IPS-20b (cell line): ENCODE measurements at regions not wholly inside any gene's neighbourhood (a gene's known extent, or its start where the extent isn't known, plus 50 kb on each side); places are given as distances from the start of the nearest gene placed in this dataset.
A peak's percentile ranks its signal among the peaks of the same experiment; 100 is the strongest.

ENCODE experiments used
- H3K27ac ChIP-seq: one replicate; pipeline ENCODE4 v1.5.1; 2013; ENCODE audit warnings: low read length
- H3K27me3 ChIP-seq: 2 replicates; pipeline ENCODE4 v1.6.1; 2013; ENCODE audit warnings: mild to moderate bottlenecking, low read length, inconsistent platforms; ENCODE audit not compliant: insufficient read depth
- H3K36me3 ChIP-seq: 2 replicates; pipeline ENCODE4 v1.6.1; 2013; ENCODE audit warnings: low read depth, mild to moderate bottlenecking, inconsistent platforms, low read length, moderate library complexity; ENCODE audit not compliant: insufficient read depth
- H3K4me1 ChIP-seq: 2 replicates; pipeline ENCODE4 v1.6.1; 2013; ENCODE audit warnings: mild to moderate bottlenecking, control low read depth, inconsistent platforms, low read length, moderate library complexity; ENCODE audit not compliant: insufficient read depth
- H3K4me3 ChIP-seq: 2 replicates; pipeline ENCODE4 v1.5.1; 2013; ENCODE audit warnings: mild to moderate bottlenecking, low read length, inconsistent platforms
- H3K9ac ChIP-seq: 2 replicates; pipeline ENCODE4 v1.6.1; 2013; ENCODE audit warnings: low read depth, mild to moderate bottlenecking, inconsistent platforms, low read length, moderate library complexity
- H3K9me3 ChIP-seq: 2 replicates; pipeline ENCODE4 v1.6.1; 2013; ENCODE audit warnings: mild to moderate bottlenecking, low read depth, low read length, inconsistent platforms; ENCODE audit not compliant: insufficient read depth

GRCh38 chr1:168907786-168908348, 178.9 kb upstream of the DPT start:
- Histone ChIP-seq H3K9me3 (no peaks in the 10 kb centered on the region), H3K36me3 (no peaks in the 10 kb centered on the region), H3K27me3 (no peaks in the 10 kb centered on the region), H3K4me3 (no peak overlapping the region), H3K4me1 (no peaks in the 10 kb centered on the region), H3K27ac (no peak overlapping the region), H3K9ac (no peak overlapping the region)

DNA sequence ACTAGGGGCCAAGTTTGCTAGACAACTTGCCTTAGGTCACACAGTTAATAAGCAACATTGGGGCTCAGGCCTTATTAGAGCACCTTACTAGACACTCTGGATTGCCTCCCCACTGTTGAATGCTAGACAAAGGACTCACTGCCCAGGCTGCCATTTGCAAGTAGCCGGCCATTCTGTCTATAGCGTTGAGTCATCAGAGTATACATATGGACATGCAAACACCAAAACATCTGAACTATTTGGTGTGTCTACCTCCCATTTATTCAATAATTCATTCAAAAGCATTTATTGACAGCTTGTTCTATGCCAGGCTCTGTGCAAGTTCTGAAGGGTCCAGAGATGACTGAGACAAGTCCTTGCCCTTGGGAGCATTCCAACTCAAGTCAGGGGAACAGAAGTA, 181.4 kb upstream of the DPT start:
- H3K4me3 ChIP-seq = no peak overlapping the region
- H3K27ac ChIP-seq = no peak overlapping the region
- H3K36me3 ChIP-seq = no peaks in the 10 kb centered on the region
- no peak overlapping the region for H3K9ac ChIP-seq
- no peaks in the 10 kb centered on the region for H3K9me3 ChIP-seq
- H3K27me3 ChIP-seq = no peaks in the 10 kb centered on the region
- no peaks in the 10 kb centered on the region for H3K4me1 ChIP-seq

DNA sequence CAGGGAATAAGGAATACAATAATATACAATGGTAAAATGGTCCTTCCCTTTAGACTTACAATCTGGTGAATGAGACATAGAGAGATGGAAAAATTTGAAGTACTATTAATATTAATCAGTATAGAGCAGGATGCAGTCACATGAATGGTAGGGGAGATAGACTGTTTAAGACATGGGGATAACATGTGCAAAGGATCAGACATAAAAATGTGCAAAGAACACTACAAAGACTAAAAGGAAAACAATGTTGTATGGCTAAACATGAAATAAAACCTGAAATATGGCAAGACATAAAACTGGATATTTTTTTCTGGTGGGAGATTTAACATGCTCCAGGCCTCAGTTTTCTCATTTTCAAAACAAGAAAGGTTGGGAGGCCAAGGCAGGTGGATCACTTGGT, 182.4 kb upstream of the DPT start:
- no peak overlapping the region for H3K4me3 ChIP-seq
- no peak overlapping the region for H3K9ac ChIP-seq
- no peak overlapping the region for H3K27ac ChIP-seq
- no peaks in the 10 kb centered on the region for H3K4me1 ChIP-seq
- H3K36me3 ChIP-seq = no peaks in the 10 kb centered on the region
- H3K27me3 ChIP-seq = no peaks in the 10 kb centered on the region
- H3K9me3 ChIP-seq = no peaks in the 10 kb centered on the region

DNA sequence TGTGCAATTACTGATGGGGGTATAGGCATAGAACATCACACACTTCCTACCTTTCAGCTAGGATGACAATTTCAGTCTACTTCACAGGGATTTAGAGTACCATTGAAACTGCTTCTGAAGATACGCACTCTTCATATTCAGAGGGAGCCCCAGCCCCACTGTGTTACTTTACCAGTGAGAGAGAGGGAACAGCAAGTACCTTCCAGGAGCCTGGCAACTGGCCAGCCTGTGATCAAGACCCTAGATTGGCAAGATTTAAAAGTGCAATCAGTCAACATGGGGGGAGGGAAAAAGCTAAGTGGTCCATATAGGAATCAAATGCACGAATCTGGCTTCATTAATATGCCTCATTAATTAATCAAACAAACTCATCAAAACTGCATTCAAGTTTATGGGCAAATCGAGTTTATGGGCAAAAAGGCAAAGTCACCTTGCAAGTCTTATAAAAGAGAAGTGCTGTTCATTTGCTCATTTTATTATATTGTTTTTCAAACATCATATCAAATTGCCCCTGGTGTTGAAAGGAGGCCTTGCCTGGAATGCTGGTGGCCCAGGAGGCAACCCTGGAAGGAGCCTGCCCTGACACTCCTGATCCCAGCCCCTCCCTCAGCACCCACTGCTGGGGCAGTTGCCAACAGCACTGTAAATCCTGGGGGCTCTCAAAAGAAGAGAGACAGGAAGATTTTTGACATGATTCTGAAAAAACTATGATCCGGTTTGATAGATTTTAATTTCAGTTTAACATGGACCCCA, 184.9 kb upstream of the DPT start:
- Histone ChIP-seq H3K4me3 (no peak overlapping the region), H3K9ac (no peak overlapping the region), H3K27ac (no peak overlapping the region), H3K27me3 (no peaks in the 10 kb centered on the region), H3K4me1 (peaks cover 15% of the 10 kb centered on the region; the same call in 1 of the 2 replicates), H3K36me3 (no peaks in the 10 kb centered on the region), H3K9me3 (no peaks in the 10 kb centered on the region)

GRCh38 chr1:168917309-168917708, 188.3 kb upstream of the DPT start:
- Histone ChIP-seq H3K4me1 (peaks cover 20% of the 10 kb centered on the region; the same call in 1 of the 2 replicates), H3K36me3 (no peaks in the 10 kb centered on the region), H3K9ac (no peak overlapping the region), H3K9me3 (no peaks in the 10 kb centered on the region), H3K4me3 (no peak overlapping the region), H3K27ac (no peak overlapping the region), H3K27me3 (no peaks in the 10 kb centered on the region)

- H3K9me3 ChIP-seq = no peaks in the 10 kb centered on the region
- H3K36me3 ChIP-seq = no peaks in the 10 kb centered on the region
- no peak overlapping the region for H3K4me3 ChIP-seq
- H3K4me1 ChIP-seq = peaks cover 20% of the 10 kb centered on the region; the same call in 1 of the 2 replicates
- H3K27ac ChIP-seq = no peak overlapping the region
- no peak overlapping the region for H3K9ac ChIP-seq
- no peaks in the 10 kb centered on the region for H3K27me3 ChIP-seq
These were observed 188.7 kb upstream of the ATP1B1 start for GRCh38 chr1:168917796-168918195.

GRCh38 chr1:168918860-168919741, 187.4 kb upstream of the ATP1B1 start:
- Histone ChIP-seq H3K9me3 (no peaks in the 10 kb centered on the region), H3K27me3 (no peaks in the 10 kb centered on the region), H3K4me3 (peak overlapping the region; percentile 33; the same call in 1 of the 2 replicates), H3K36me3 (no peaks in the 10 kb centered on the region), H3K9ac (no peak overlapping the region), H3K4me1 (peaks cover 20% of the 10 kb centered on the region; the same call in 1 of the 2 replicates), H3K27ac (no peak overlapping the region)

- Histone ChIP-seq H3K27me3 (no peaks in the 10 kb centered on the region), H3K9me3 (no peaks in the 10 kb centered on the region), H3K9ac (no peak overlapping the region), H3K4me3 (no peak overlapping the region), H3K27ac (no peak overlapping the region), H3K4me1 (peaks cover 20% of the 10 kb centered on the region; the same call in 1 of the 2 replicates), H3K36me3 (no peaks in the 10 kb centered on the region)
These were observed 185.9 kb upstream of the ATP1B1 start for GRCh38 chr1:168920456-168921094.

GRCh38 chr1:168921629-168922028, 184.9 kb upstream of the ATP1B1 start:
- Histone ChIP-seq H3K4me3 (no peak overlapping the region), H3K36me3 (no peaks in the 10 kb centered on the region), H3K27me3 (no peaks in the 10 kb centered on the region), H3K9me3 (no peaks in the 10 kb centered on the region), H3K4me1 (peaks cover 20% of the 10 kb centered on the region; the same call in 1 of the 2 replicates), H3K27ac (no peak overlapping the region), H3K9ac (no peak overlapping the region)

- H3K27ac ChIP-seq = no peak overlapping the region
- H3K4me1 ChIP-seq = peaks cover 8% of the 10 kb centered on the region; the same call in 1 of the 2 replicates
These were observed 182.9 kb upstream of the ATP1B1 start for GRCh38 chr1:168923521-168924136.

DNA sequence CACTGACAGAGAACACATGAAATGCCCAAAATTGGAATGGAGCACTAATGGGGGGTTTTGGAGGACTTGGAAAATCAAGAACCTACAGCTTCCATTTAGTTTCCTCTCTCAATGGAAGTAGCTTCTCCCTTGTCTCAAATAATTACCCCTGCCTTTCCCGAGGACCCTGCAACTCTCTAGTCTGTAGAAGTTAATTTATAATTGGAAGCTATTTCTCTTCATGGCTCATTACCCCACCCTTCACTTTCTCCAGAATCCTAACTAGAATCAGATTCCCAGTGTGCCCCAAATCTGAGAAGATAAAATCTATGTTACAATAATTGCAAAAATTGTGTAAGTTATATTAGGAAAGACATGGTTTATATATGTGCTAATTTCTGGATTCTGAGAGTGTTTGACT, 181.5 kb upstream of the ATP1B1 start:
- no peaks in the 10 kb centered on the region for H3K9me3 ChIP-seq
- no peak overlapping the region for H3K27ac ChIP-seq
- no peaks in the 10 kb centered on the region for H3K27me3 ChIP-seq
- no peak overlapping the region for H3K9ac ChIP-seq
- no peaks in the 10 kb centered on the region for H3K4me1 ChIP-seq
- H3K36me3 ChIP-seq = no peaks in the 10 kb centered on the region
- no peak overlapping the region for H3K4me3 ChIP-seq

More at GRCh38 chr1:168923521-168924136, 182.9 kb upstream of the ATP1B1 start:
- Histone ChIP-seq H3K9ac (no peak overlapping the region), H3K36me3 (no peaks in the 10 kb centered on the region), H3K27me3 (no peaks in the 10 kb centered on the region), H3K4me3 (no peak overlapping the region), H3K9me3 (no peaks in the 10 kb centered on the region)
